C4-2B (cell line): ENCODE measurements at regions not wholly inside any gene's neighbourhood (a gene's known extent, or its start where the extent isn't known, plus 50 kb on each side); places are given as distances from the start of the nearest gene placed in this dataset.

Experiments used
- ZFX ChIP-seq: fragments of 450-650 bp; IDR thresholded peaks from 2 replicates; pipeline ENCODE4 v1.6.1; 2017
- TF ChIP-seq, protein P1 (sequence below): fragments of 450-650 bp; conservative IDR thresholded peaks from 2 replicates; pipeline ENCODE4 v1.5.1; 2017; ENCODE audit warnings: mild to moderate bottlenecking

DNA sequence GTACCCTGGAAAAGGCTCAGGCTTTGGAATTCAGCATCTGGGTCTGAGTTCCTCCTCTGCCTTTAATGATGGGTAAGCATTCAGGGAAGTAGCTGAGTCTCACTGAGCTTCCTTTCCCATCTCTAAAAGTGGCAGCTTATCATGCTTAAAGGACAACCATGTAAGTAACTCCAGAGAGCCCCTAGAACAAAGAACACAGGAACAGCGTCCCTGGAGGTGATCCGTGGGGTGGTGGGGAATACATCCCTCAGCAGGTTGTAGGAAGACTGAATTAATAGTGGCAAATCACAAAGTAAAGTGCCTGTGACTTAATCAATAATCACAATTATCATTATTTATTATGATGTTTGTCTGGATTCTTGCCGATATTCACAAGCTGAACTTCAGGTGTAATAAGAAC lies 114.7 kb upstream of the ISX start:
- TF ChIP-seq, protein P1, sequence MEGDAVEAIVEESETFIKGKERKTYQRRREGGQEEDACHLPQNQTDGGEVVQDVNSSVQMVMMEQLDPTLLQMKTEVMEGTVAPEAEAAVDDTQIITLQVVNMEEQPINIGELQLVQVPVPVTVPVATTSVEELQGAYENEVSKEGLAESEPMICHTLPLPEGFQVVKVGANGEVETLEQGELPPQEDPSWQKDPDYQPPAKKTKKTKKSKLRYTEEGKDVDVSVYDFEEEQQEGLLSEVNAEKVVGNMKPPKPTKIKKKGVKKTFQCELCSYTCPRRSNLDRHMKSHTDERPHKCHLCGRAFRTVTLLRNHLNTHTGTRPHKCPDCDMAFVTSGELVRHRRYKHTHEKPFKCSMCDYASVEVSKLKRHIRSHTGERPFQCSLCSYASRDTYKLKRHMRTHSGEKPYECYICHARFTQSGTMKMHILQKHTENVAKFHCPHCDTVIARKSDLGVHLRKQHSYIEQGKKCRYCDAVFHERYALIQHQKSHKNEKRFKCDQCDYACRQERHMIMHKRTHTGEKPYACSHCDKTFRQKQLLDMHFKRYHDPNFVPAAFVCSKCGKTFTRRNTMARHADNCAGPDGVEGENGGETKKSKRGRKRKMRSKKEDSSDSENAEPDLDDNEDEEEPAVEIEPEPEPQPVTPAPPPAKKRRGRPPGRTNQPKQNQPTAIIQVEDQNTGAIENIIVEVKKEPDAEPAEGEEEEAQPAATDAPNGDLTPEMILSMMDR: no peak; the same call in 1 of the 2 replicates
- TF ChIP-seq ZFX: no peak
